Activated naive CD4-positive, alpha-beta T cell treated with anti-CD3 and anti-CD28 coated beads for 36 hours (primary cell): ENCODE measurements at regions not wholly inside any gene's neighbourhood (a gene's known extent, or its start where the extent isn't known, plus 50 kb on each side); places are given as distances from the start of the nearest gene placed in this dataset.
A peak's percentile ranks its signal among the peaks of the same experiment; 100 is the strongest.

Experiments used
- CTCF ChIA-PET: fragments of 350-600 bp; sonication (Branson Sonifier 250); formaldehyde crosslinking; loops from one replicate; lab custom pipeline; 2021; ENCODE audit warnings: antibody characterized with exemption; lab: Charles Lee
- DNase-seq: peaks from one replicate; pipeline ENCODE4 v3.0.0-alpha.2; 2020
- H3K27ac Mint-ChIP-seq: one replicate; pipeline ENCODE4 v1.8.0; 2021; ENCODE audit warnings: mild to moderate bottlenecking, mixed read lengths
- H3K27me3 Mint-ChIP-seq: one replicate; pipeline ENCODE4 v1.8.0; 2021; ENCODE audit warnings: low read depth, mixed read lengths
- H3K36me3 Mint-ChIP-seq: one replicate; pipeline ENCODE4 v1.8.0; 2021; ENCODE audit warnings: low read depth, mixed read lengths
- H3K4me1 Mint-ChIP-seq: one replicate; pipeline ENCODE4 v1.8.0; 2021; ENCODE audit warnings: low read depth, mixed read lengths
- H3K4me3 Mint-ChIP-seq: one replicate; pipeline ENCODE4 v1.8.0; 2021; ENCODE audit warnings: mild to moderate bottlenecking, moderate library complexity, mixed read lengths
- H3K9me3 Mint-ChIP-seq: one replicate; pipeline ENCODE4 v1.8.0; 2021; ENCODE audit warnings: mixed read lengths
- intact Hi-C: fragments of 100-400 bp; cut with micrococcal nuclease; formaldehyde crosslinking; loops from one replicate; pipeline ENCODE4 v1.15.1; 2023

DNA sequence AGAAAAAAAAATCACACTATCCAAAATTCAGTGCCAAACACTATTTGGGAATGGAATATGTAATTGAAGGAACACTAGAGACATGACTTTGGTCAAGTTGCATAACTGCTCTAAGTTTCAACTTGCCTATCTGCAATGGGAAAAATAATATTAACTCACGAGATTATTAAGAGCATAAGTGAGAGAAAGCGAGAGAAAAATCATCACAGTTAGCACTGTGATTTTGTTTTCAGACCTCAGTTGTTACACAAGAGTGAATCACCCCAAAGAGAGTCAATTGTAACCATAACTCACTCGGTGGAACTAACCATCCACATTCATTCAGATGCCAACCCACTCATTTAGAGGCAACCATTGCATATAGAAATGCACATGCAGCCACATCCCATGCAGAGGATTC lies 147.1 kb downstream of the NHLRC3 start:
- Mint-ChIP-seq H3K27me3 (peaks cover 22% of the 10 kb centered on the region), H3K4me3 (no peak overlapping the region), H3K27ac (no peak overlapping the region), H3K9me3 (no peaks in the 10 kb centered on the region), H3K36me3 (no peaks in the 10 kb centered on the region), H3K4me1 (no peaks in the 10 kb centered on the region)
- intact Hi-C loops: no loop called here
- no peak for DNase-seq
- CTCF ChIA-PET: no interaction called here

DNA sequence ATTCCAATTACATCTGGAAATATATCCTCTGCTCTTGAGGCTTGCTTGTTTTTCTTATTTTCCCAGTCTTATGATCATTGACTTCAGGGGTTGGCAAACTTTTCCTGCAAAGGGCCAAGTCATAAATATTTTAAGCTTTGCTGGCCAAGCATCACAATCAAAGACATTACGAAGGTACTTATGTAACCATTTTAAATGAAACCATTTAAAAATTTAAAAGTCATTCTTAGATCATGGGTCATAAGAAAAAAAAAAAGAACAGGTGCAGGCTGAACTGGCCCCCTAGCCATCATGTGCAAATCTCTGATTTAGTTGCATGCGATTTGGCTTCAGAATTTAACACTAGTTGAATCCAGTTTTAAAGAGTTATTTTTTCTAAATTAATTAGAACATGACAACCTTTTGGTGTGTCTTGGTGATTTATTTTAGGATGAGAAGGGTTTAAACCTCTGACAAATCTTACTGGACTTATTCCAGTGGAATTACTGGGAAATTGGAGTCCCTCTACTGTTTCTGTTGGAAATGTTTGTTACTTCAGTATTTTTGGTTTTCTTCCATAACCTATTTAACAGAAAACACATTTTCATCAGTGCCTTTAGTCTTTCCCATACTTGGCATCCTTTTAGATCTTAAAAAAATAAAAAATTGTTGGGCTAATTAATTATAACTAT lies 148.1 kb downstream of the NHLRC3 start:
- H3K27ac Mint-ChIP-seq: no peak overlapping the region
- H3K4me1 Mint-ChIP-seq: no peaks in the 10 kb centered on the region
- no peak overlapping the region for H3K4me3 Mint-ChIP-seq
- CTCF ChIA-PET: no interaction called here
- no peaks in the 10 kb centered on the region for H3K9me3 Mint-ChIP-seq
- peaks cover 20% of the 10 kb centered on the region for H3K27me3 Mint-ChIP-seq
- no peaks in the 10 kb centered on the region for H3K36me3 Mint-ChIP-seq
- intact Hi-C loops: no loop called here
- DNase-seq: no peak

DNA sequence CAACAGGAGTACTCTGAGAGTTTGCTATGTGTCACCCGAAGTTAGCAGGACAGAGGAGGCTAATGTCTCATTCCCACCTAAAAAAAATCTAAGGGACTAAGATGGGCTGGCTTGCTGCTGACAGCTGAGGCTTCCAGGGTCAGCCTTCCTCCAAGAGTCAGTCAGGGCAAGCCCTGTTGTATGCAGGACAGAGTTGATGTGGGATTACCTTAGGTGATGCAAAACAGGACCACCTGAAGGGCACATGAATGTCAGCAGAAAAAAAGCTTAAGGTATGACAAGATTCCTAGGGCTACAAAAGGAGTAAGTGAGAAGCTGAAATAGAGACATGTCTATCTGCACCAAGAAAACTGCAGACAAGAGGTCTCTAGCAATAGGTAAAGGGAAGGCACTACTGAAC lies 151.5 kb downstream of the NHLRC3 start:
- Mint-ChIP-seq H3K4me1 (no peaks in the 10 kb centered on the region), H3K4me3 (no peak overlapping the region), H3K36me3 (no peaks in the 10 kb centered on the region), H3K27me3 (peaks cover 29% of the 10 kb centered on the region), H3K27ac (no peak overlapping the region), H3K9me3 (no peaks in the 10 kb centered on the region)
- intact Hi-C loops: no loop called here
- CTCF ChIA-PET: no interaction called here
- no peak for DNase-seq

GRCh38 chr13:39196965-39197646 lies 158.8 kb downstream of the NHLRC3 start:
- Mint-ChIP-seq H3K27me3 (peaks cover 17% of the 10 kb centered on the region), H3K36me3 (no peaks in the 10 kb centered on the region), H3K4me1 (peaks cover 11% of the 10 kb centered on the region), H3K4me3 (no peak overlapping the region), H3K9me3 (no peaks in the 10 kb centered on the region), H3K27ac (peak overlapping the region; percentile 60)
- CTCF ChIA-PET: no interaction called here
- intact Hi-C loops: loop anchor here (1.0 to 2.0 kb wide), 5 partner anchors 38 to 159 kb away; partner anchors contain the start of genes NHLRC3 and PROSER1
- DNase-seq: no peak

GRCh38 chr13:39197647-39198007 lies 159.4 kb downstream of the NHLRC3 start:
- Mint-ChIP-seq H3K27me3 (peaks cover 15% of the 10 kb centered on the region), H3K4me3 (no peak overlapping the region), H3K4me1 (peaks cover 11% of the 10 kb centered on the region), H3K9me3 (no peaks in the 10 kb centered on the region), H3K36me3 (no peaks in the 10 kb centered on the region), H3K27ac (no peak overlapping the region)
- intact Hi-C loops: loop anchor here (1.0 to 2.0 kb wide), 5 partner anchors 39 to 159 kb away; partner anchors contain the start of genes NHLRC3 and PROSER1
- CTCF ChIA-PET: no interaction called here
- no peak for DNase-seq

- H3K27me3 Mint-ChIP-seq: peaks cover 7% of the 10 kb centered on the region
- H3K4me3 Mint-ChIP-seq: no peak overlapping the region
- CTCF ChIA-PET: no interaction called here
- H3K36me3 Mint-ChIP-seq: no peaks in the 10 kb centered on the region
- H3K27ac Mint-ChIP-seq: no peak overlapping the region
- H3K9me3 Mint-ChIP-seq: no peaks in the 10 kb centered on the region
- H3K4me1 Mint-ChIP-seq: peaks cover 11% of the 10 kb centered on the region
- intact Hi-C loops: no loop called here
- DNase-seq: no peak
Measured at GRCh38 chr13:39200249-39200910, 162.1 kb downstream of the NHLRC3 start.

- Mint-ChIP-seq H3K9me3 (no peaks in the 10 kb centered on the region), H3K4me1 (peaks cover 11% of the 10 kb centered on the region), H3K4me3 (no peak overlapping the region), H3K27me3 (peaks cover 7% of the 10 kb centered on the region), H3K36me3 (no peaks in the 10 kb centered on the region), H3K27ac (no peak overlapping the region)
- intact Hi-C loops: no loop called here
- DNase-seq: no peak
- CTCF ChIA-PET: no interaction called here
Measured at GRCh38 chr13:39201180-39201579, 162.9 kb downstream of the NHLRC3 start.

DNA sequence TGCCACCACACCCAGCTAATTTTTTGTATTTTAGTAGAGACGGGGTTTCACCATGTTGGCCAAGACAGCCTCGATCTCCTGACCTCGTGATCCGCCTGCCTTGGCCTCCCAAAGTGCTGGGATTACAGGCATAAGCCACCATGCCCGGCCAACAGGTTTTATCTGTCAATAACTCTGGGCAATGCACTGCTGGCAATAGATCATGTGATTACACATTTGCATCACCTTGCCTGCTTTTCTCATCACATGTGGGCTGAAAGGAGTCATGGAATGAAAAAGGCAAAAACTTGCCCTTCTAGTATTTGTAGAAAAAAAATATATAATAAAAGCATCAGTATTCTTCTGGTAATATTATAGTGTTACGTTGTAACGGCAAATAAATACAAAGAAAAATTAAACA lies 164.5 kb downstream of the NHLRC3 start:
- Mint-ChIP-seq H3K36me3 (no peaks in the 10 kb centered on the region), H3K27me3 (peaks cover 7% of the 10 kb centered on the region), H3K4me1 (peaks cover 2% of the 10 kb centered on the region), H3K4me3 (no peak overlapping the region), H3K27ac (no peak overlapping the region), H3K9me3 (no peaks in the 10 kb centered on the region)
- no peak for DNase-seq
- intact Hi-C loops: no loop called here
- CTCF ChIA-PET: no interaction called here

DNA sequence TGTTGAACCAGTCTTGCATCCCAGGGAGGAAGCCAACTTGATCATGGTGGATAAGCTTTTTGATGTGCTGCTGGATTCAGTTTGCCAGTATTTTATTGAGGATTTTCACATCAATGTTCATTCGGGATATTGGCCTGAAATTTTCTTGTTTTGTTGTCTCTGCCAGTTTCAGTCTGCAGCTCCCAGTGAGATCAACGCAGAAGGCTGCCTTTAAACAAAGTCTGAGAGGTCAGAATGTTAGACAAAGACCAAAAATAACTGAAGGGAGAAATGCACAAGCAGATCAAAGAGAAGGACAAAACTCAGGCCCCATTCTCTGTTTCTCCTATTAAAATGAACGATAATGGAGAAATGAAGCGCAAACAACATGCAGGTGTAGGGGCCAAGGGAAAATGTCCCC lies 170.4 kb downstream of the NHLRC3 start:
- Mint-ChIP-seq H3K4me3 (no peak overlapping the region), H3K36me3 (no peaks in the 10 kb centered on the region)

DNA sequence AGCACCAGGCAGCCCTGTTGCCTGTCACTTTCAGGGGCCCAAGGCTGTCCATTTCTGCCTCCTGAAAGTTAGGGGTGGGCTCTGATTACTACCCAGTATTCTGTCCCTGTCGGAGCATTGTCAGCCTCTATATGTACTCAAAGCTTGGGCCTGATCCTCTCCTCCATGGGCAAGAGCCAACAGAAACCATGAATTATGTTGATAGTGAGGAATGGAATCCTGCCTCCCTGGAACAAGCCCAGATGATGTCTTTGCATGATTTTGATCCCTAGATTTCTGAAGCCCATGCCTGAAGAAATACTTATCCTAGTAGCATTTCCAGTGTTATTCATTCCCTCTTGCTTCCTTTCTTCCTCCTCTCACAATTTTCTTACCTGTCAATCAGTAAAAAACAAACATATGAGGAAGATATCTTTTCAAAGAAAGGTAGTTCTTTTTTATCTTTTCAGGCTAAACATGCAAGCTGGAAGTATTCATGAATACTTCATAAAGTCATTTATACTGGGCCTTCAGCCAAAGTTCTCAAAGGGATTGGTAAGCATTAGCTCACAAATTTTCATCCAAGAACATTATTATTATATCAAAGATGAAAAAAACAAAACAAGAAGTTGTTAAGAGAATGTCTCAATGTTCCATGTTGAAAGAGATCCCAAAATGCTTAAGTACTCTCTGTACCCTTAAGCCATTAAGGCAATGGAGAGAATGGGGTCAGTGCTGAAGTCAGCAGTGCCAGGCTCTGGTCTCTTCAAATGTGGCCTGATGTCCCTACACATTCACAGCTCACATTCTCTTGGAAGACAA lies 171.7 kb downstream of the NHLRC3 start:
- DNase-seq: no peak
- intact Hi-C loops: no loop called here
- CTCF ChIA-PET: interaction anchor here (1.1 kb wide), 1 partner anchor 37 kb away, joined by 3 read pairs; no protein-coding TSS in a partner anchor
- H3K4me1 Mint-ChIP-seq: no peaks in the 10 kb centered on the region
- H3K9me3 Mint-ChIP-seq: no peaks in the 10 kb centered on the region
- no peak overlapping the region for H3K4me3 Mint-ChIP-seq
- H3K27me3 Mint-ChIP-seq: peaks cover 22% of the 10 kb centered on the region
- no peak overlapping the region for H3K27ac Mint-ChIP-seq
- no peaks in the 10 kb centered on the region for H3K36me3 Mint-ChIP-seq

More for the DNA sequence above, 170.4 kb downstream of the NHLRC3 start:
- H3K4me1 Mint-ChIP-seq: no peaks in the 10 kb centered on the region
- no peaks in the 10 kb centered on the region for H3K9me3 Mint-ChIP-seq
- intact Hi-C loops: no loop called here
- peaks cover 19% of the 10 kb centered on the region for H3K27me3 Mint-ChIP-seq
- no peak for DNase-seq
- CTCF ChIA-PET: no interaction called here
- H3K27ac Mint-ChIP-seq: no peak overlapping the region

DNA sequence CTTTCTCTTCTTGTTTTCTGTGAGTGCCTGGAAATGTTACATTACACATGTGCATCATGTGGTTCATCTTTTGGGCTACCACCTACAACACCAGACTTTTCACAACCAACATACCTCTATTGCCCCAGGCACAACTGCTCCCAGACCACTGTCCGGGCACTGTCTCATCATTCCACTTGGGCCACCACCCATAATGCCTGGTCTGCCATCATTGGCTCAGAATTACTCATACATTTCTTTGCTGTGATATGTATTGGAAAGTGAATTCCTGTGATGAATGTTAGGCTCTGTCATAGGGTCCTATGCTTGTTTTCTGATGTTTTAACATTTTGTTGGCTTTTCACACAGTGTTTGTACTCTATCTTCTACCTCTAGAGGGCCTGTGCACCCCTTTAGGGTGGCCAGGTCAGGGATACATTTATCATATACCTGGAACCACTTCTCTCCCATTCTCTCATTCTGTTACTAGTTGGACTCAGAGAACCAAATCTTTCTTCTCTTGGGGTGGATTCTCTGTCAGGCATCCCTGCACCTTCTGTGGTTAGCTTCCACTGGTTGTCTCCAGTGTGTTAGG lies 172.8 kb downstream of the NHLRC3 start:
- intact Hi-C loops: no loop called here
- Mint-ChIP-seq H3K36me3 (no peaks in the 10 kb centered on the region), H3K27me3 (peaks cover 32% of the 10 kb centered on the region), H3K4me3 (no peak overlapping the region), H3K9me3 (no peaks in the 10 kb centered on the region), H3K4me1 (no peaks in the 10 kb centered on the region), H3K27ac (no peak overlapping the region)
- DNase-seq: no peak
- CTCF ChIA-PET: no interaction called here

- intact Hi-C loops: no loop called here
- no peak overlapping the region for H3K27ac Mint-ChIP-seq
- CTCF ChIA-PET: interaction anchor here (1.2 kb wide), 1 partner anchor 396 kb away, joined by 3 read pairs; no protein-coding TSS in a partner anchor
- H3K27me3 Mint-ChIP-seq: peaks cover 32% of the 10 kb centered on the region
- no peak overlapping the region for H3K4me3 Mint-ChIP-seq
- no peaks in the 10 kb centered on the region for H3K4me1 Mint-ChIP-seq
- peaks cover 5% of the 10 kb centered on the region for H3K9me3 Mint-ChIP-seq
- no peaks in the 10 kb centered on the region for H3K36me3 Mint-ChIP-seq
- no peak for DNase-seq
Measured at GRCh38 chr13:39215971-39216370, 177.7 kb downstream of the NHLRC3 start.
